Erythroblast (primary cell): ENCODE measurements at regions not wholly inside any gene's neighbourhood (a gene's known extent, or its start where the extent isn't known, plus 50 kb on each side); places are given as distances from the start of the nearest gene placed in this dataset.

Source experiments
- GATA1 ChIP-seq: IDR thresholded peaks from 2 replicates; pipeline ENCODE4 v1.6.1; 2011; ENCODE audit warnings: low read depth, mild to moderate bottlenecking, control low read depth, low read length, moderate library complexity
- POLR2A ChIP-seq: IDR thresholded peaks from 2 replicates; pipeline ENCODE4 v1.6.1; 2011; ENCODE audit warnings: mild to moderate bottlenecking, low read length

DNA sequence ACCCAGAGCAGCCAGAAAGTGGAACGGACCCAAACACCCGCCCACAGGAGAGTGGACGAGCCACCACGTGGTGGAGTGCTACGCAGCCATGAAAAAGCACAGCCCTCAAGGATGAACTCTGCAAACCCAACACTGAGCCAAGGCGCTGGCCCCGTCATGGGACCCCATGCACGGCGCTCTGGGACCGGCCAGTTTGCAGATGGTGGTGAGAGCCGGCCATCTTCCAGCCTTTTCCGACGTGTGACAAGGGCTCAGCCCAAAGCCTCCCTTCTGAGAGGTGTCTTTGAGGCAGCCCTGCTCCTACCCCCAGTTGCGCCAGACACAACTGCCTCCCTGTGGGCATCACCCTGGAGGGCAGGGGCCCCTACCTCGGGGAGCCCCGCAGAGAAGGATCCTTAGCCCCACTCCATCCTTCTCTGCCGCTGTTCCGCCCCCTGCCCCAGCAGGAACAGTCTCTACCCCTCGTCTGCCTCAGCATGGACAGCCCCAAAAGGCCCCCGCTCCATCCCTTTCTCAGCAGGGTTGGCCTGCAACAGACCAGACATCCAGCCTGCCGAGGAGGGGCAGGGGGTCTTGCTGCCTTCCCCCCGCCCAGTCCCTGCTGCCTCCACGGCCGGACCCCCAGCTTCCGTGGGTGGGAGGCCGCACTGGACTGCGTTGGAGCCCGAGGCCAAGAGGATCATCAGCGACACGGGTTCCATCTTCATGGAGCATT, 75.7 kb downstream of the MICALL2 start:
- TF ChIP-seq POLR2A (no peak), GATA1 (no peak)
